Parathyroid adenoma (tissue), 2 donors: ENCODE measurements at regions not wholly inside any gene's neighbourhood (a gene's known extent, or its start where the extent isn't known, plus 50 kb on each side); places are given as distances from the start of the nearest gene placed in this dataset.

Source experiments
- H2AFZ ChIP-seq: fragments of 300-600 bp; sonication (generic); one replicate; pipeline ENCODE4 v1.7.0; 2017; ENCODE audit warnings: antibody characterized with exemption, mild to moderate bottlenecking
- H3K27ac ChIP-seq: fragments of 300-600 bp; sonication (generic); one replicate; pipeline ENCODE4 v1.7.0; 2017
- H3K27me3 ChIP-seq: fragments of 300-600 bp; sonication (generic); one replicate; pipeline ENCODE4 v1.7.0; 2017; ENCODE audit warnings: low read length; ENCODE audit not compliant: control insufficient read depth, insufficient read depth
- H3K36me3 ChIP-seq: fragments of 300-600 bp; sonication (generic); one replicate; pipeline ENCODE4 v1.7.0; 2017; ENCODE audit warnings: low read length; ENCODE audit not compliant: control insufficient read depth, insufficient read depth
- H3K4me1 ChIP-seq: fragments of 300-600 bp; sonication (generic); one replicate; pipeline ENCODE4 v1.7.0; 2017; ENCODE audit warnings: control low read depth
- H3K4me2 ChIP-seq: fragments of 300-600 bp; sonication (generic); one replicate; pipeline ENCODE4 v1.7.0; 2017; ENCODE audit warnings: low read length
- H3K4me3 ChIP-seq: fragments of 300-600 bp; sonication (generic); one replicate; pipeline ENCODE4 v1.7.0; 2017; ENCODE audit warnings: low read depth, low read length
- H3K79me2 ChIP-seq: fragments of 300-600 bp; sonication (generic); one replicate; pipeline ENCODE4 v1.7.0; 2017; ENCODE audit warnings: control low read depth
- H3K9ac ChIP-seq: fragments of 300-600 bp; sonication (generic); one replicate; pipeline ENCODE4 v1.7.0; 2017; ENCODE audit warnings: mild to moderate bottlenecking
- H3K9me3 ChIP-seq: fragments of 300-600 bp; sonication (generic); one replicate; pipeline ENCODE4 v1.7.0; 2017; ENCODE audit warnings: low read length; ENCODE audit not compliant: control insufficient read depth
- TF ChIP-seq, protein P1 (sequence below): fragments of 300-600 bp; sonication (generic); IDR thresholded peaks from one replicate; pipeline ENCODE4 v1.7.0; 2017; ENCODE audit warnings: antibody characterized with exemption, mild to moderate bottlenecking
- donor health status: primary hyperparathyroidism.

DNA sequence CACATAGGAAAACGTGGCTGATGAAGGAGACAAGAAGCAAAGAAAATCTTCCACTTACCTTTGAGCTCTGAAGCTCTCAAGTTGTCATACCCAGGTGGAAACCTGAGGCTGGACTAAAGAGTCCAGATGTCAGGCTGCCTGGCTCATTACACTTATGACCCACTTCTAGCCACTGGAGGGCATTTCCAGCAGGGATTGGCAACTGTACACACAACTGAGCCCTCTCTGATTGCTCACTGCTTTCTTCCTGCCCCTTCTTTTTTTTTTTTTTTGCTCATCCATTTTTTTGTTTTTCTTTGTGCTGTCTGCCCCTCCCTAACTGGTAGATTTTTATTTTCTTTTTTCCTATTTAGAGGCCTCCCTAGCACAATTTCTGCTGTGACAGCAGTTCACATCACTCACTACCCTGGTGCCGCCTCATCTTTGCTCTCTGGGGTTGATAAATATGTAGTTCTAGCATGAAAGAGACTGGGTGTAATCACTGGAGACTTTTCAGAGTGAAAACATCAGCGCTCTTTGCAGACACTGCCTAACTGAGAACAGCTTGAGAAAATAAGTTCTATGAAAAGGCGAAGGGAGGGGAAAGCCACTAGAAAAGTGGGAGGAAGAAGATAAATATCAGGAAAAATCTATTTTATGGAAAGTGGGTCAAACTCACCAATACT lies 334.5 kb downstream of the NUF2 start:
- H3K9ac ChIP-seq: no peak overlapping the region
- H3K4me3 ChIP-seq: no peak overlapping the region
- H3K36me3 ChIP-seq: no peaks in the 10 kb centered on the region
- peak overlapping the region; percentile 40 for H2AFZ ChIP-seq
- H3K4me1 ChIP-seq: peaks cover 6% of the 10 kb centered on the region
- peak overlapping the region; percentile 74 for H3K27ac ChIP-seq
- H3K27me3 ChIP-seq: no peaks in the 10 kb centered on the region
- H3K79me2 ChIP-seq: no peaks in the 10 kb centered on the region
- TF ChIP-seq, protein P1, sequence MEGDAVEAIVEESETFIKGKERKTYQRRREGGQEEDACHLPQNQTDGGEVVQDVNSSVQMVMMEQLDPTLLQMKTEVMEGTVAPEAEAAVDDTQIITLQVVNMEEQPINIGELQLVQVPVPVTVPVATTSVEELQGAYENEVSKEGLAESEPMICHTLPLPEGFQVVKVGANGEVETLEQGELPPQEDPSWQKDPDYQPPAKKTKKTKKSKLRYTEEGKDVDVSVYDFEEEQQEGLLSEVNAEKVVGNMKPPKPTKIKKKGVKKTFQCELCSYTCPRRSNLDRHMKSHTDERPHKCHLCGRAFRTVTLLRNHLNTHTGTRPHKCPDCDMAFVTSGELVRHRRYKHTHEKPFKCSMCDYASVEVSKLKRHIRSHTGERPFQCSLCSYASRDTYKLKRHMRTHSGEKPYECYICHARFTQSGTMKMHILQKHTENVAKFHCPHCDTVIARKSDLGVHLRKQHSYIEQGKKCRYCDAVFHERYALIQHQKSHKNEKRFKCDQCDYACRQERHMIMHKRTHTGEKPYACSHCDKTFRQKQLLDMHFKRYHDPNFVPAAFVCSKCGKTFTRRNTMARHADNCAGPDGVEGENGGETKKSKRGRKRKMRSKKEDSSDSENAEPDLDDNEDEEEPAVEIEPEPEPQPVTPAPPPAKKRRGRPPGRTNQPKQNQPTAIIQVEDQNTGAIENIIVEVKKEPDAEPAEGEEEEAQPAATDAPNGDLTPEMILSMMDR: no peak
- H3K9me3 ChIP-seq: no peaks in the 10 kb centered on the region
- H3K4me2 ChIP-seq: no peak overlapping the region

GRCh38 chr1:163657719-163658118 lies 336.0 kb downstream of the NUF2 start:
- Histone ChIP-seq H3K9ac (no peak overlapping the region), H3K27ac (no peak overlapping the region), H2AFZ (no peak overlapping the region), H3K27me3 (no peaks in the 10 kb centered on the region), H3K4me1 (peaks cover 2% of the 10 kb centered on the region), H3K4me3 (no peak overlapping the region), H3K9me3 (no peaks in the 10 kb centered on the region), H3K4me2 (no peak overlapping the region), H3K79me2 (no peaks in the 10 kb centered on the region), H3K36me3 (no peaks in the 10 kb centered on the region)
- TF ChIP-seq, protein P1: no peak

GRCh38 chr1:163661391-163661790 lies 339.6 kb downstream of the NUF2 start:
- no peak overlapping the region for H3K27ac ChIP-seq
- no peak overlapping the region for H3K9ac ChIP-seq
- H3K36me3 ChIP-seq: no peaks in the 10 kb centered on the region
- H3K27me3 ChIP-seq: no peaks in the 10 kb centered on the region
- no peak overlapping the region for H2AFZ ChIP-seq
- H3K4me3 ChIP-seq: no peak overlapping the region
- peak overlapping the region; percentile 9 for H3K4me2 ChIP-seq
- H3K79me2 ChIP-seq: no peaks in the 10 kb centered on the region
- TF ChIP-seq, protein P1: no peak
- no peaks in the 10 kb centered on the region for H3K4me1 ChIP-seq
- no peaks in the 10 kb centered on the region for H3K9me3 ChIP-seq

DNA sequence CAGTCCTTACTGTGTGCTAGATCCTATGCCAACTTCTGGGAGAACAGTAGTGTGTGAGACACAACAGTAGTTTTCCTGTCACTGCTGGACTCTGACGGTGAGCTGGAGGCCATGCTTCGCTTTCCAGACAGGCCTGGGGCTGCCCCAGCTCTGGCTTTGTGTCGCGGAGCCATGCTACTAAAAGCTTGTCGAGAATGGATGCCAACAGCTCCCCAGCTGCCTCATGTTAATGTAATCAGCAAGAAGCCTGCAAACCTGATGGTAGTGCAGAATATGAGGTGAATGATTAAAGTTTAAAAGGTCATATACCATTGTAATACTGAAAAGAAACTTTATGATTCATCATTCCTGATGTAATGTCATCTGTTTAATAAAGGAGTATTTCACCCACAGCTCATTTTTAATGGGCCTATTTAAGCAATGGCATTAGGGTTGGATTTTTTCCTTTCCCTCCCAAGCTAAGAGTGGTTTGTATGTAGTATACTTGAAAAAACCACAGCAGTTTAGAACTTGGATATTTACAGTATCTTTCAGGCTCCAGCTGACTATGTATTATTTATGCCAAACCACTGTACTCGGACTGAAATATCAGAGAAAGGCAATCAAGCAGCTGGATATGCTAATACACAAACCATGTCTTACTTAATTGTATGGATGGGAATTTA lies 343.0 kb downstream of the NUF2 start:
- Histone ChIP-seq H3K36me3 (no peaks in the 10 kb centered on the region), H3K4me3 (no peak overlapping the region), H3K79me2 (no peaks in the 10 kb centered on the region), H2AFZ (no peak overlapping the region), H3K27ac (no peak overlapping the region), H3K4me2 (no peak overlapping the region), H3K9me3 (no peaks in the 10 kb centered on the region), H3K27me3 (no peaks in the 10 kb centered on the region), H3K4me1 (no peaks in the 10 kb centered on the region), H3K9ac (no peak overlapping the region)
- TF ChIP-seq, protein P1: no peak

DNA sequence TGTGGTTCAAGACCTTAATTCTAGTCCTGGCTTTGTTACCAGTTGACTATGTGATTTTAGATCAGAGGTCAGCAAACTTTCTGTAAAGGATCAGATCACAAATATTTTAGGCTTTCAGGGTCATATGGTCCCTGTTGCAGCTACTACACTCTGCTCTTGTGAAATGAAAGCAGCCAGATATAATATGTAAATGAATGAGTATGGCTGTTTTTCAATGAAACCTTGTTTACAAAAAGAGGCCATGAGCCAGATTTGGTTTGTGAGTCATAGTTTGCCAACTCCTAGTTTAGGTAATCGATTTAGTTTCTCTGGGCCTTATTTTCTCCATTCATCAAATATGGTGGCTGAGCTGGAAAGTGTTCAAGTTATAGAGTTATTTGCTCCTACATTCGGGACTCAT lies 346.7 kb downstream of the NUF2 start:
- no peaks in the 10 kb centered on the region for H3K9me3 ChIP-seq
- H3K9ac ChIP-seq: no peak overlapping the region
- H3K4me2 ChIP-seq: no peak overlapping the region
- H3K4me1 ChIP-seq: no peaks in the 10 kb centered on the region
- H3K27ac ChIP-seq: no peak overlapping the region
- no peaks in the 10 kb centered on the region for H3K79me2 ChIP-seq
- H3K36me3 ChIP-seq: no peaks in the 10 kb centered on the region
- TF ChIP-seq, protein P1: no peak
- no peak overlapping the region for H3K4me3 ChIP-seq
- H3K27me3 ChIP-seq: no peaks in the 10 kb centered on the region
- no peak overlapping the region for H2AFZ ChIP-seq
